B cell (primary cell): ENCODE measurements at regions not wholly inside any gene's neighbourhood (a gene's known extent, or its start where the extent isn't known, plus 50 kb on each side); places are given as distances from the start of the nearest gene placed in this dataset.

Source experiments
- EZH2 ChIP-seq: IDR thresholded peaks from 2 replicates; pipeline ENCODE4 v1.6.1; 2012; ENCODE audit warnings: borderline replicate concordance, low read depth, mild to moderate bottlenecking, moderate library complexity, low read length; ENCODE audit not compliant: insufficient read depth, poor library complexity, severe bottlenecking
- TF ChIP-seq, protein P1 (sequence below): fragments of 200-600 bp; IDR thresholded peaks from one replicate; pipeline ENCODE4 v1.8.0; 2022; ENCODE audit warnings: antibody characterized with exemption, mild to moderate bottlenecking

DNA sequence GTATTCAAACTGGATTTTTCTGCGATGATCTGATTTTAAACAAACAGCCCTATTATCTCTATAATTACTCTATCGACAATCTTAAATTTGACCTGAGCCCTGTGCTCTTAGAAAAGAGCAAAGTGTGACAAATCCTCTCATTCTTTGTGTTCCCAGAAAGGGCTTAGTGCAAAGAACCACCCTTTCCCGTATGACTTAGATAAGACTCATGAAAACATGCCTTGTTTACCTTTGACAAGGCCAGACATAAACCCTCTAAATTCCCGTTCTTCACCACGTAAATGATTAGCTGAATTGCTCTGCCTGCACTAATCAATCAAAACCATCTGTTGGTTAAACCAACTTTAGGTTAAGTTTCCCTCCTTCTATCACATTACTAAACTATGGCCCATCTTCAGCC, 285.7 kb upstream of the SEL1L start:
- TF ChIP-seq EZH2 = no peak
- TF ChIP-seq, protein P1, sequence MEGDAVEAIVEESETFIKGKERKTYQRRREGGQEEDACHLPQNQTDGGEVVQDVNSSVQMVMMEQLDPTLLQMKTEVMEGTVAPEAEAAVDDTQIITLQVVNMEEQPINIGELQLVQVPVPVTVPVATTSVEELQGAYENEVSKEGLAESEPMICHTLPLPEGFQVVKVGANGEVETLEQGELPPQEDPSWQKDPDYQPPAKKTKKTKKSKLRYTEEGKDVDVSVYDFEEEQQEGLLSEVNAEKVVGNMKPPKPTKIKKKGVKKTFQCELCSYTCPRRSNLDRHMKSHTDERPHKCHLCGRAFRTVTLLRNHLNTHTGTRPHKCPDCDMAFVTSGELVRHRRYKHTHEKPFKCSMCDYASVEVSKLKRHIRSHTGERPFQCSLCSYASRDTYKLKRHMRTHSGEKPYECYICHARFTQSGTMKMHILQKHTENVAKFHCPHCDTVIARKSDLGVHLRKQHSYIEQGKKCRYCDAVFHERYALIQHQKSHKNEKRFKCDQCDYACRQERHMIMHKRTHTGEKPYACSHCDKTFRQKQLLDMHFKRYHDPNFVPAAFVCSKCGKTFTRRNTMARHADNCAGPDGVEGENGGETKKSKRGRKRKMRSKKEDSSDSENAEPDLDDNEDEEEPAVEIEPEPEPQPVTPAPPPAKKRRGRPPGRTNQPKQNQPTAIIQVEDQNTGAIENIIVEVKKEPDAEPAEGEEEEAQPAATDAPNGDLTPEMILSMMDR = no peak
